Tibial nerve (tissue), 3 donors: ENCODE measurements at regions not wholly inside any gene's neighbourhood (a gene's known extent, or its start where the extent isn't known, plus 50 kb on each side); places are given as distances from the start of the nearest gene placed in this dataset.

ENCODE experiments used
- CTCF ChIP-seq, 5 experiments: fragments of 200-600 bp in 3 of 5; fragments of 450-650 bp in 2 of 5; sonication (generic) in 3 of 5; IDR thresholded peaks; one replicate each; pipeline ENCODE4 v1.5.1; 2016 to 2019; ENCODE audit warnings: antibody characterized with exemption in 5 of 5, mild to moderate bottlenecking in 3 of 5, moderate library complexity in 2 of 5
- POLR2A ChIP-seq, 2 donors: fragments of 450-650 bp; IDR thresholded peaks; one replicate each; pipeline ENCODE4 v1.6.1; 2017; ENCODE audit warnings: antibody characterized with exemption in 2 of 2, mild to moderate bottlenecking in 2 of 2, moderate library complexity in 2 of 2

GRCh38 chr4:165757451-165757850, 115.6 kb upstream of the TLL1 start:
- no peak for TF ChIP-seq POLR2A (IDR thresholded peaks at IDR 0.05)
- TF ChIP-seq CTCF (IDR thresholded peaks at IDR 0.05), result no peak
